ENCODE measurements at regions not wholly inside any gene's neighbourhood (a gene's known extent, or its start where the extent isn't known, plus 50 kb on each side); places are given as distances from the start of the nearest gene placed in this dataset.

GRCh38 chr17:6233339-6233738, 163.2 kb downstream of the WSCD1 start:
- H3K4me3 ChIP-seq (ENCODE audit: low read depth, low read length), result no peak overlapping the region
- no peaks in the 10 kb centered on the region for H3K36me3 ChIP-seq (ENCODE audit: control insufficient read depth, insufficient read depth, low read length)
- CTCF ChIA-PET, result no interaction called here
- DNase-seq (ENCODE audit: low read depth), result no peak
- POLR2A ChIA-PET, result no interaction called here
- TF ChIP-seq CTCF (IDR thresholded peaks at IDR 0.05; ENCODE audit: insufficient read depth, low read depth, low read length), result no peak
- H3K27me3 ChIP-seq (ENCODE audit: control insufficient read depth, insufficient read depth, low read length), result peaks cover 3% of the 10 kb centered on the region; the same call in 1 of the 2 replicates

- H3K4me3 ChIP-seq (ENCODE audit: low read depth, low read length), result no peak overlapping the region
- no peaks in the 10 kb centered on the region for H3K36me3 ChIP-seq (ENCODE audit: control insufficient read depth, insufficient read depth, low read length)
- ChIA-PET POLR2A (no interaction called here), CTCF (no interaction called here)
- no peak for DNase-seq (ENCODE audit: low read depth)
- TF ChIP-seq CTCF (IDR thresholded peaks at IDR 0.05; ENCODE audit: insufficient read depth, low read depth, low read length), result no peak
- H3K27me3 ChIP-seq (ENCODE audit: control insufficient read depth, insufficient read depth, low read length), result peaks cover 2% of the 10 kb centered on the region; the same call in 1 of the 2 replicates
These were observed 162.5 kb downstream of the WSCD1 start for GRCh38 chr17:6232732-6233101.

GRCh38 chr17:6231886-6232731, 161.9 kb downstream of the WSCD1 start:
- no peak overlapping the region for H3K4me3 ChIP-seq (ENCODE audit: low read depth, low read length)
- H3K27me3 ChIP-seq (ENCODE audit: control insufficient read depth, insufficient read depth, low read length), result peaks cover 2% of the 10 kb centered on the region; the same call in 1 of the 2 replicates
- ChIA-PET POLR2A (no interaction called here), CTCF (no interaction called here)
- TF ChIP-seq CTCF (IDR thresholded peaks at IDR 0.05; ENCODE audit: insufficient read depth, low read depth, low read length), result no peak
- no peak for DNase-seq (ENCODE audit: low read depth)
- no peaks in the 10 kb centered on the region for H3K36me3 ChIP-seq (ENCODE audit: control insufficient read depth, insufficient read depth, low read length)

- ChIA-PET CTCF (no interaction called here), POLR2A (no interaction called here)
- Histone ChIP-seq H3K36me3 (ENCODE audit: control insufficient read depth, insufficient read depth, low read length) (no peaks in the 10 kb centered on the region), H3K27me3 (ENCODE audit: control insufficient read depth, insufficient read depth, low read length) (peaks cover 2% of the 10 kb centered on the region; the same call in 1 of the 2 replicates), H3K4me3 (ENCODE audit: low read depth, low read length) (no peak overlapping the region)
- no peak for TF ChIP-seq CTCF (IDR thresholded peaks at IDR 0.05; ENCODE audit: insufficient read depth, low read depth, low read length)
- DNase-seq (ENCODE audit: low read depth), result no peak
These were observed 161.3 kb downstream of the WSCD1 start for GRCh38 chr17:6231465-6231864.

GRCh38 chr17:6218333-6218732, 148.2 kb downstream of the WSCD1 start:
- H3K36me3 ChIP-seq (ENCODE audit: control insufficient read depth, insufficient read depth, low read length), result no peaks in the 10 kb centered on the region
- H3K27me3 ChIP-seq (ENCODE audit: control insufficient read depth, insufficient read depth, low read length), result peaks cover 8% of the 10 kb centered on the region; the same call in 1 of the 2 replicates
- CTCF ChIA-PET, result no interaction called here
- no peak overlapping the region for H3K4me3 ChIP-seq (ENCODE audit: low read depth, low read length)
- DNase-seq (ENCODE audit: low read depth), result no peak
- TF ChIP-seq CTCF (IDR thresholded peaks at IDR 0.05; ENCODE audit: insufficient read depth, low read depth, low read length), result no peak
- POLR2A ChIA-PET, result no interaction called here

Measured in BJ (cell line).